Colonic mucosa (tissue), 4 donors: ENCODE measurements at regions not wholly inside any gene's neighbourhood (a gene's known extent, or its start where the extent isn't known, plus 50 kb on each side); places are given as distances from the start of the nearest gene placed in this dataset.

ENCODE experiments used
- DNase-seq: peaks from one replicate; pipeline ENCODE4 v3.0.0-alpha.2; 2020
- H3K27ac ChIP-seq: fragments of 200-600 bp; one replicate; pipeline ENCODE4 v1.8.0; 2021
- H3K27me3 ChIP-seq: fragments of 200-600 bp; one replicate; pipeline ENCODE4 v1.8.0; 2021
- H3K36me3 ChIP-seq: fragments of 200-600 bp; one replicate; pipeline ENCODE4 v1.8.0; 2021
- H3K4me1 ChIP-seq: fragments of 200-600 bp; one replicate; pipeline ENCODE4 v1.8.0; 2021; ENCODE audit warnings: mild to moderate bottlenecking
- H3K4me3 ChIP-seq: fragments of 200-600 bp; one replicate; pipeline ENCODE4 v1.8.0; 2021
- H3K9ac ChIP-seq, 2 donors: one replicate each; pipeline ENCODE4 v1.7.0; 2013; ENCODE audit warnings: control low read depth in 2 of 2, low read depth in 2 of 2, low read length in 2 of 2
- H3K9me3 ChIP-seq: fragments of 200-600 bp; one replicate; pipeline ENCODE4 v1.8.0; 2021
- CTCF ChIP-seq: fragments of 200-600 bp; IDR thresholded peaks from one replicate; pipeline ENCODE4 v1.8.0; 2022; ENCODE audit warnings: antibody characterized with exemption, mild to moderate bottlenecking
- intact Hi-C: fragments of 100-400 bp; cut with DNase I; formaldehyde crosslinking; loops from one replicate; pipeline ENCODE4 v1.14.1; 2022
- donor health status: healthy.
- donor health status: DM: no; HTN: no; CAD: no.
- donor health status: DM: no; HTN: no; CAD: no.

GRCh38 chr9:134992755-134993124, 75.0 kb upstream of the FCN1 start:
- no peaks in the 10 kb centered on the region for H3K36me3 ChIP-seq
- H3K9me3 ChIP-seq: no peaks in the 10 kb centered on the region
- DNase-seq: no peak
- intact Hi-C loops: no loop called here
- no peak overlapping the region for H3K9ac ChIP-seq
- H3K4me3 ChIP-seq: no peak overlapping the region
- no peaks in the 10 kb centered on the region for H3K27me3 ChIP-seq
- TF ChIP-seq CTCF: no peak
- H3K27ac ChIP-seq: no peak overlapping the region
- H3K4me1 ChIP-seq: no peaks in the 10 kb centered on the region

GRCh38 chr9:134993416-134993815, 75.7 kb upstream of the FCN1 start:
- intact Hi-C loops: no loop called here

GRCh38 chr9:134993996-134994720, 76.4 kb upstream of the FCN1 start:
- Histone ChIP-seq H3K4me3 (no peak overlapping the region), H3K9me3 (no peaks in the 10 kb centered on the region), H3K27ac (no peak overlapping the region), H3K27me3 (no peaks in the 10 kb centered on the region), H3K4me1 (no peaks in the 10 kb centered on the region), H3K36me3 (no peaks in the 10 kb centered on the region), H3K9ac (no peak overlapping the region)
- TF ChIP-seq CTCF: no peak
- DNase-seq: no peak
- intact Hi-C loops: no loop called here

More at GRCh38 chr9:134993416-134993815, 75.7 kb upstream of the FCN1 start:
- Histone ChIP-seq H3K4me1 (no peaks in the 10 kb centered on the region), H3K27ac (no peak overlapping the region), H3K27me3 (no peaks in the 10 kb centered on the region), H3K4me3 (no peak overlapping the region), H3K9me3 (no peaks in the 10 kb centered on the region), H3K9ac (no peak overlapping the region), H3K36me3 (no peaks in the 10 kb centered on the region)
- DNase-seq: no peak
- TF ChIP-seq CTCF: no peak

GRCh38 chr9:134994926-134995791, 77.4 kb upstream of the FCN1 start:
- no peak for DNase-seq
- Histone ChIP-seq H3K9ac (no peak overlapping the region), H3K27ac (no peak overlapping the region), H3K9me3 (no peaks in the 10 kb centered on the region), H3K4me3 (no peak overlapping the region), H3K4me1 (no peaks in the 10 kb centered on the region), H3K27me3 (no peaks in the 10 kb centered on the region), H3K36me3 (no peaks in the 10 kb centered on the region)
- intact Hi-C loops: no loop called here
- no peak for TF ChIP-seq CTCF

- no peaks in the 10 kb centered on the region for H3K36me3 ChIP-seq
- H3K27me3 ChIP-seq: no peaks in the 10 kb centered on the region
- TF ChIP-seq CTCF: no peak
- intact Hi-C loops: no loop called here
- H3K4me3 ChIP-seq: no peak overlapping the region
- H3K4me1 ChIP-seq: no peaks in the 10 kb centered on the region
- no peak overlapping the region for H3K27ac ChIP-seq
- no peak overlapping the region for H3K9ac ChIP-seq
- no peaks in the 10 kb centered on the region for H3K9me3 ChIP-seq
- no peak for DNase-seq
These were observed 78.0 kb upstream of the FCN1 start for GRCh38 chr9:134995792-134996120.
